ENCODE measurements at regions not wholly inside any gene's neighbourhood (a gene's known extent, or its start where the extent isn't known, plus 50 kb on each side); places are given as distances from the start of the nearest gene placed in this dataset.

- H3K9me2 ChIP-seq = no peaks in the 10 kb centered on the region
- peaks cover 0 to 11% of the 10 kb centered on the region in 2 experiments; a peak in 2 of 4 replicates for H3K4me1 ChIP-seq (ENCODE audit: control insufficient read depth in 1 of 2, insufficient read depth in 2 of 2, low read depth in 1 of 2, low read length in 1 of 2)
- H3K27me3 ChIP-seq (ENCODE audit: insufficient read depth) = no peaks in the 10 kb centered on the region
- CTCF ChIA-PET = no interaction called here
- H3K27ac ChIP-seq (ENCODE audit: low read depth in 2 of 2, low read length in 1 of 2) = no peak overlapping the region
- H3F3A ChIP-seq (replicated peaks; ENCODE audit: insufficient read depth) = no peaks in the 10 kb centered on the region
- no peaks in the 10 kb centered on the region for H4K20me1 ChIP-seq (ENCODE audit: insufficient read depth)
- no peak overlapping the region for H3K4me3 ChIP-seq (ENCODE audit: low read depth in 2 of 2, low read length in 1 of 2)
- no peak overlapping the region for H2AFZ ChIP-seq (ENCODE audit: low read depth)
- no peaks in the 10 kb centered on the region for H3K79me2 ChIP-seq (ENCODE audit: insufficient read depth)
- no peaks in the 10 kb centered on the region for H3K36me3 ChIP-seq (replicated peaks in 1 of 2; ENCODE audit: control insufficient read depth in 1 of 2, insufficient read depth in 2 of 2, low read length in 1 of 2)
- H3K9me3 ChIP-seq = no peaks in the 10 kb centered on the region
- no peak for DNase-seq
- no peak overlapping the region for H3K4me2 ChIP-seq
- H3K9ac ChIP-seq = no peak overlapping the region
- POLR2A ChIA-PET = no interaction called here
- TF ChIP-seq EZH2phosphoT487 (IDR thresholded peaks at IDR 0.05; ENCODE audit: borderline replicate concordance, low read depth) = no peak
- TF ChIP-seq ZBTB33 (IDR thresholded peaks at IDR 0.05; ENCODE audit: borderline replicate concordance, low read depth) = no peak
- TF ChIP-seq, protein P1, sequence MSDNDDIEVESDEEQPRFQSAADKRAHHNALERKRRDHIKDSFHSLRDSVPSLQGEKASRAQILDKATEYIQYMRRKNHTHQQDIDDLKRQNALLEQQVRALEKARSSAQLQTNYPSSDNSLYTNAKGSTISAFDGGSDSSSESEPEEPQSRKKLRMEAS (IDR thresholded peaks at IDR 0.05; ENCODE audit: low read depth) = no peak
These were observed 607.0 kb downstream of the ZNF608 start for GRCh38 chr5:124139477-124139876.

DNA sequence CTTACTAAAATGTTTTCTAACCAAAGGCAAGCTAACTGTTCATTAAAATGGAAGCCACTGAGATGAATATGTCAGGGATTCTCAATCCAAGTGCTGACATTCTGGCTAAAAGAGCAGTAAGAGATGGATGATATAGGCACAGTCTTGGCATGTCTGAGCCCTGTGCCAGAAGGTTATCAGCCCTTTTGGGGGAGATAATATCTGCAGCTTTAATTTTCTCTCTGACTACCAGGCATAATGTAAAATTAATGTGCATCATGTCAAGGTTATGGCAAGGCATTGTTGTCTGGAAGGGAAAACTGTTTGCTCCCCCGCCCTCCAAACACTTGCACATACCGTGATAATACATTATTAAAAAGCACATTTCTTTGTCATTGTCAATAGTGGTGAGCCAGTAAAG, 609.8 kb downstream of the ZNF608 start:
- Histone ChIP-seq H3K36me3 (replicated peaks in 1 of 2; ENCODE audit: control insufficient read depth in 1 of 2, insufficient read depth in 2 of 2, low read length in 1 of 2) (no peaks in the 10 kb centered on the region), H3K79me2 (ENCODE audit: insufficient read depth) (no peaks in the 10 kb centered on the region), H3K4me2 (no peak overlapping the region), H3K4me3 (ENCODE audit: low read depth in 2 of 2, low read length in 1 of 2) (no peak overlapping the region), H3K27ac (ENCODE audit: low read depth in 2 of 2, low read length in 1 of 2) (peak overlapping the region in 1 of 2 experiments; percentile 83; a peak in 2 of 4 replicates), H3K9ac (no peak overlapping the region), H4K20me1 (ENCODE audit: insufficient read depth) (no peaks in the 10 kb centered on the region), H3F3A (replicated peaks; ENCODE audit: insufficient read depth) (no peaks in the 10 kb centered on the region), H3K9me3 (no peaks in the 10 kb centered on the region), H2AFZ (ENCODE audit: low read depth) (no peak overlapping the region), H3K27me3 (ENCODE audit: insufficient read depth) (no peaks in the 10 kb centered on the region), H3K4me1 (ENCODE audit: control insufficient read depth in 1 of 2, insufficient read depth in 2 of 2, low read depth in 1 of 2, low read length in 1 of 2) (peaks cover 0 to 15% of the 10 kb centered on the region in 2 experiments; a peak in 2 of 4 replicates), H3K9me2 (no peaks in the 10 kb centered on the region)
- WGBS (ENCODE audit: low lambda C conversion rate) = 28% methylated on average over 2 of the region's 2 CpGs
- ChIA-PET CTCF (interaction anchor here (1.0 to 1.6 kb wide), 2 partner anchors 8 to 11 kb away, joined by 3 to 5 read pairs; no protein-coding TSS in a partner anchor), POLR2A (no interaction called here)
- DNase-seq = peak; percentile 18
- TF ChIP-seq YY1 (IDR thresholded peaks at IDR 0.05; ENCODE audit: low read depth) (no peak), ELF1 (IDR thresholded peaks at IDR 0.05) (no peak), JUND (IDR thresholded peaks at IDR 0.05) (no peak), RAD21 (IDR thresholded peaks at IDR 0.05; ENCODE audit: low read length) (peak; percentile 44; the same call in 1 of the 2 replicates), TCF12 (IDR thresholded peaks at IDR 0.05) (peak; percentile 43), EP300 (IDR thresholded peaks at IDR 0.05; ENCODE audit: borderline replicate concordance in 1 of 2, low read depth in 1 of 2, low read length in 1 of 2) (peak in 1 of 2 experiments; percentile 95; a peak in 2 of 4 replicates), GATA2 (CRISPR knock-in tag; IDR thresholded peaks at IDR 0.05) (peak; percentile 95), FOXJ3 (CRISPR knock-in tag; IDR thresholded peaks at IDR 0.05) (peak; percentile 67; the same call in 1 of the 2 replicates), PBX3 (IDR thresholded peaks at IDR 0.05) (0 out of 2 replicates have a peak, but pooled peaks have one; percentile 6), CHD2 (IDR thresholded peaks at IDR 0.05; ENCODE audit: low read length, partially characterized antibody) (peak; percentile 60), NFIC (IDR thresholded peaks at IDR 0.05; ENCODE audit: borderline replicate concordance) (no peak; the same call in 1 of the 2 replicates), SMC3 (IDR thresholded peaks at IDR 0.05; ENCODE audit: low read depth, low read length) (peak; percentile 4; the same call in 1 of the 2 replicates), RCOR1 (IDR thresholded peaks at IDR 0.05; ENCODE audit: low read length) (peak; percentile 95), IRF3 (IDR thresholded peaks at IDR 0.05; ENCODE audit: low read depth, low read length) (no peak), POLR2AphosphoS5 (IDR thresholded peaks at IDR 0.05; ENCODE audit: low read depth, low read length) (peak; percentile 34; the same call in 1 of the 2 replicates)
- TF ChIP-seq, protein P2, sequence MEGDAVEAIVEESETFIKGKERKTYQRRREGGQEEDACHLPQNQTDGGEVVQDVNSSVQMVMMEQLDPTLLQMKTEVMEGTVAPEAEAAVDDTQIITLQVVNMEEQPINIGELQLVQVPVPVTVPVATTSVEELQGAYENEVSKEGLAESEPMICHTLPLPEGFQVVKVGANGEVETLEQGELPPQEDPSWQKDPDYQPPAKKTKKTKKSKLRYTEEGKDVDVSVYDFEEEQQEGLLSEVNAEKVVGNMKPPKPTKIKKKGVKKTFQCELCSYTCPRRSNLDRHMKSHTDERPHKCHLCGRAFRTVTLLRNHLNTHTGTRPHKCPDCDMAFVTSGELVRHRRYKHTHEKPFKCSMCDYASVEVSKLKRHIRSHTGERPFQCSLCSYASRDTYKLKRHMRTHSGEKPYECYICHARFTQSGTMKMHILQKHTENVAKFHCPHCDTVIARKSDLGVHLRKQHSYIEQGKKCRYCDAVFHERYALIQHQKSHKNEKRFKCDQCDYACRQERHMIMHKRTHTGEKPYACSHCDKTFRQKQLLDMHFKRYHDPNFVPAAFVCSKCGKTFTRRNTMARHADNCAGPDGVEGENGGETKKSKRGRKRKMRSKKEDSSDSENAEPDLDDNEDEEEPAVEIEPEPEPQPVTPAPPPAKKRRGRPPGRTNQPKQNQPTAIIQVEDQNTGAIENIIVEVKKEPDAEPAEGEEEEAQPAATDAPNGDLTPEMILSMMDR (IDR thresholded peaks at IDR 0.05) = no peak
- TF ChIP-seq, protein P3, sequence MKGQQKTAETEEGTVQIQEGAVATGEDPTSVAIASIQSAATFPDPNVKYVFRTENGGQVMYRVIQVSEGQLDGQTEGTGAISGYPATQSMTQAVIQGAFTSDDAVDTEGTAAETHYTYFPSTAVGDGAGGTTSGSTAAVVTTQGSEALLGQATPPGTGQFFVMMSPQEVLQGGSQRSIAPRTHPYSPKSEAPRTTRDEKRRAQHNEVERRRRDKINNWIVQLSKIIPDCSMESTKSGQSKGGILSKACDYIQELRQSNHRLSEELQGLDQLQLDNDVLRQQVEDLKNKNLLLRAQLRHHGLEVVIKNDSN (IDR thresholded peaks at IDR 0.05; ENCODE audit: borderline replicate concordance, low read depth) = no peak
- TF ChIP-seq, protein P1 (IDR thresholded peaks at IDR 0.05; ENCODE audit: low read depth) = no peak

Measured in SK-N-SH (cell line).